HCT116 (cell line): ENCODE measurements at regions not wholly inside any gene's neighbourhood (a gene's known extent, or its start where the extent isn't known, plus 50 kb on each side); places are given as distances from the start of the nearest gene placed in this dataset.

Experiments used
- ATAC-seq: fragments of 200-7000 bp; cut with Tn5 transposase; 2 replicates; pipeline ENCODE4 v1.9.1; 2020; ENCODE audit warnings: mild to moderate bottlenecking, moderate library complexity
- BruUV-seq: library from RNA; stranded (reverse); fragments of 400-500 nt; replicated peaks from 2 replicates; lab custom pipeline; 2021; lab: Mats Ljungman, UMichigan
- CTCF ChIA-PET: fragments of 300-600 bp; sonication (Branson Sonifier 250); formaldehyde crosslinking; loops from one replicate; lab custom pipeline; 2021; ENCODE audit warnings: antibody characterized with exemption; lab: Charles Lee
- POLR2A ChIA-PET: fragments of 300-600, 350-600 bp; sonication (Branson Sonifier 250); formaldehyde crosslinking; loops from one replicate; lab custom pipeline; 2021; ENCODE audit warnings: antibody characterized with exemption; lab: Charles Lee
- RAD21 ChIA-PET, 2 experiments: fragments of 300-600 bp; sonication (Branson Sonifier 250); formaldehyde crosslinking; loops; one replicate each; lab custom pipeline; 2023; ENCODE audit warnings: low total read pairs in 2 of 2; ENCODE audit not compliant: uncharacterized antibody in 2 of 2, unreplicated experiment in 2 of 2, low non-redundant PET in 1 of 2; lab: Charles Lee
- DNase-seq: peaks from one replicate; pipeline ENCODE4 v3.0.0-alpha.2; 2010; ENCODE audit warnings: low read depth, low spot score
- H2AFZ ChIP-seq: fragments of 200-600 bp; shearing (Covaris generic), sonication (generic); 2 replicates; pipeline ENCODE4 v1.6.1; 2017; ENCODE audit warnings: low read depth, mixed run types, mixed read lengths, antibody characterized with exemption, low read length; ENCODE audit not compliant: poor library complexity, severe bottlenecking
- H3K27ac ChIP-seq: 2 replicates; pipeline ENCODE4 v1.5.1; 2012; ENCODE audit warnings: low read depth, low read length
- H3K27me3 ChIP-seq: fragments of 200-600 bp; sonication (generic); 2 replicates; pipeline ENCODE4 v1.6.1; 2016; ENCODE audit warnings: mixed run types, low read length, mixed read lengths; ENCODE audit not compliant: insufficient read depth
- H3K36me3 ChIP-seq, 2 experiments: fragments of 200-500 bp in 1 of 2; fragments of 200-600 bp in 1 of 2; sonication (Bioruptor generic) in 1 of 2; sonication (generic) in 1 of 2; 2 replicates each; pipeline versions ENCODE4 v1.5.1 to v1.6.1; 2014 to 2016; ENCODE audit warnings: low read length in 2 of 2, inconsistent platforms in 1 of 2, mixed read lengths in 1 of 2, mixed run types in 1 of 2; ENCODE audit not compliant: insufficient read depth in 2 of 2, control insufficient read depth in 1 of 2
- H3K4me1 ChIP-seq, 2 experiments: fragments of 200-600 bp in 1 of 2; sonication (generic) in 1 of 2; 2 replicates each; pipeline versions ENCODE4 v1.5.1 to v1.6.1; 2012 to 2017; ENCODE audit warnings: low read length in 2 of 2, inconsistent platforms in 1 of 2, mild to moderate bottlenecking in 1 of 2, mixed read lengths in 1 of 2, mixed run types in 1 of 2, moderate library complexity in 1 of 2; ENCODE audit not compliant: insufficient read depth in 2 of 2, control insufficient read depth in 1 of 2
- H3K4me2 ChIP-seq: fragments of 200-600 bp; sonication (generic); 2 replicates; pipeline ENCODE4 v1.6.1; 2017; ENCODE audit warnings: mixed run types, low read length, mixed read lengths
- H3K4me3 ChIP-seq, 2 experiments: fragments of 200-600 bp in 1 of 2; sonication (generic) in 1 of 2; replicated peaks in 1 of 2; 2 replicates each; pipeline ENCODE4 v1.5.1; 2011 to 2016; ENCODE audit warnings: low read length in 2 of 2, control low read depth in 1 of 2, low read depth in 1 of 2, mild to moderate bottlenecking in 1 of 2, mixed read lengths in 1 of 2, mixed run types in 1 of 2
- H3K79me2 ChIP-seq: fragments of 200-600 bp; sonication (generic); 2 replicates; pipeline ENCODE4 v1.6.1; 2017; ENCODE audit warnings: mild to moderate bottlenecking, mixed run types, low read length, moderate library complexity, mixed read lengths; ENCODE audit not compliant: insufficient read depth
- H3K9ac ChIP-seq: fragments of 200-600 bp; sonication (generic); 2 replicates; pipeline ENCODE4 v1.6.1; 2016; ENCODE audit warnings: low read length, mixed read lengths
- H3K9me2 ChIP-seq: fragments of 200-600 bp; sonication (generic), shearing (Covaris generic); 2 replicates; pipeline ENCODE4 v1.6.1; 2017; ENCODE audit warnings: mixed run types, mild to moderate bottlenecking, moderate library complexity; ENCODE audit not compliant: insufficient read depth
- H3K9me3 ChIP-seq, 2 experiments: fragments of 200-500 bp in 1 of 2; fragments of 200-600 bp in 1 of 2; sonication (Bioruptor generic) in 1 of 2; sonication (generic) in 1 of 2; 2 replicates each; pipeline ENCODE4 v1.6.1; 2014 to 2017; ENCODE audit warnings: low read length in 2 of 2, mixed read lengths in 2 of 2, inconsistent platforms in 1 of 2, low read depth in 1 of 2, mild to moderate bottlenecking in 1 of 2, mixed run types in 1 of 2, moderate library complexity in 1 of 2; ENCODE audit not compliant: control insufficient read depth in 1 of 2, insufficient read depth in 1 of 2
- H4K20me1 ChIP-seq: fragments of 200-600 bp; sonication (generic), shearing (Covaris generic); 2 replicates; pipeline ENCODE4 v1.6.1; 2017; ENCODE audit warnings: mixed run types, mild to moderate bottlenecking, moderate library complexity; ENCODE audit not compliant: insufficient read depth
- CEBPB ChIP-seq: IDR thresholded peaks from 2 replicates; pipeline ENCODE4 v1.6.1; 2012; ENCODE audit warnings: low read depth
- CTCF ChIP-seq, 3 experiments: fragments of 200-600 bp in 1 of 3; sonication (generic) in 1 of 3; IDR thresholded peaks in 2 of 3; conservative IDR thresholded peaks in 1 of 3; 2 replicates each; pipeline ENCODE4 v1.5.1; 2012 to 2017; ENCODE audit warnings: low read depth in 2 of 3, low read length in 2 of 3, antibody characterized with exemption in 1 of 3, borderline replicate concordance in 1 of 3, control low read depth in 1 of 3, mild to moderate bottlenecking in 1 of 3, mixed read lengths in 1 of 3, mixed run types in 1 of 3, moderate library complexity in 1 of 3; ENCODE audit not compliant: insufficient read depth in 1 of 3
- EZH2 ChIP-seq: fragments of 200-600 bp; sonication (generic); IDR thresholded peaks from 2 replicates; pipeline ENCODE4 v1.6.1; 2017; ENCODE audit warnings: antibody characterized with exemption, mixed run types
- FOSL1 ChIP-seq: IDR thresholded peaks from 2 replicates; pipeline ENCODE4 v1.6.1; 2012; ENCODE audit warnings: low read depth
- MAX ChIP-seq: IDR thresholded peaks from 2 replicates; pipeline ENCODE4 v1.6.1; 2012
- POLR2AphosphoS5 ChIP-seq: IDR thresholded peaks from 2 replicates; pipeline ENCODE4 v1.6.1; 2011; ENCODE audit warnings: mild to moderate bottlenecking, low read depth, low read length, moderate library complexity
- RAD21 ChIP-seq: IDR thresholded peaks from 2 replicates; pipeline ENCODE4 v1.6.1; 2012; ENCODE audit warnings: low read depth, mild to moderate bottlenecking
- REST ChIP-seq: IDR thresholded peaks from 2 replicates; pipeline ENCODE4 v1.6.1; 2012; ENCODE audit warnings: low read depth
- TCF7L2 ChIP-seq: IDR thresholded peaks from 2 replicates; pipeline ENCODE4 v1.7.0; 2011; ENCODE audit warnings: borderline replicate concordance, inconsistent platforms; ENCODE audit not compliant: insufficient read depth, insufficient read length; ENCODE audit errors: extremely low read depth
- YY1 ChIP-seq: IDR thresholded peaks from 2 replicates; pipeline ENCODE4 v1.6.1; 2011; ENCODE audit warnings: low read length, low read depth, moderate library complexity, mild to moderate bottlenecking; ENCODE audit not compliant: insufficient replicate concordance; ENCODE audit errors: extremely low read depth
- intact Hi-C: fragments of 100-400 bp; cut with micrococcal nuclease; formaldehyde crosslinking; loops from 2 replicates; pipeline ENCODE4 v1.10.0; 2022

GRCh38 chr7:113370910-113371309, 252.6 kb upstream of the SMIM30 start (continued):
- no peak for TF ChIP-seq CTCF (IDR thresholded peaks at IDR 0.05 in 2 of 3, conservative IDR thresholded peaks at IDR 0.05 in 1 of 3; ENCODE audit: borderline replicate concordance in 1 of 3, insufficient read depth in 1 of 3, low read depth in 2 of 3, low read length in 2 of 3)

- Histone ChIP-seq H3K4me2 (no peak overlapping the region), H3K79me2 (no peaks in the 10 kb centered on the region), H3K9me2 (no peaks in the 10 kb centered on the region), H3K36me3 (no peaks in the 10 kb centered on the region), H4K20me1 (no peaks in the 10 kb centered on the region), H3K9me3 (no peaks in the 10 kb centered on the region), H2AFZ (no peak overlapping the region), H3K9ac (no peak overlapping the region)
- RAD21 ChIA-PET: no interaction called here
- intact Hi-C loops: no loop called here
- TF ChIP-seq MAX (no peak), POLR2AphosphoS5 (no peak), RAD21 (no peak), EZH2 (no peak), CEBPB (no peak), FOSL1 (no peak), TCF7L2 (no peak), YY1 (no peak), CTCF (IDR thresholded peaks at IDR 0.05 in 2 of 3, conservative IDR thresholded peaks at IDR 0.05 in 1 of 3; ENCODE audit: borderline replicate concordance in 1 of 3, insufficient read depth in 1 of 3, low read depth in 2 of 3, low read length in 2 of 3) (no peak), REST (no peak)
- TF ChIP-seq, all 23 proteins: peak for 0
- ATAC-seq (no peak), DNase-seq (no peak)
- Histone ChIP-seq H3K27me3 (no peaks in the 10 kb centered on the region), H3K4me3 (no peak overlapping the region), H3K4me1 (no peaks in the 10 kb centered on the region), H3K27ac (no peak overlapping the region)
- no TSS peak for BruUV-seq
- POLR2A ChIA-PET: no interaction called here
- CTCF ChIA-PET: no interaction called here
Measured at GRCh38 chr7:113368256-113368655, 249.9 kb upstream of the SMIM30 start.
